ENCODE measurements at regions not wholly inside any gene's neighbourhood (a gene's known extent, or its start where the extent isn't known, plus 50 kb on each side); places are given as distances from the start of the nearest gene placed in this dataset.

DNA sequence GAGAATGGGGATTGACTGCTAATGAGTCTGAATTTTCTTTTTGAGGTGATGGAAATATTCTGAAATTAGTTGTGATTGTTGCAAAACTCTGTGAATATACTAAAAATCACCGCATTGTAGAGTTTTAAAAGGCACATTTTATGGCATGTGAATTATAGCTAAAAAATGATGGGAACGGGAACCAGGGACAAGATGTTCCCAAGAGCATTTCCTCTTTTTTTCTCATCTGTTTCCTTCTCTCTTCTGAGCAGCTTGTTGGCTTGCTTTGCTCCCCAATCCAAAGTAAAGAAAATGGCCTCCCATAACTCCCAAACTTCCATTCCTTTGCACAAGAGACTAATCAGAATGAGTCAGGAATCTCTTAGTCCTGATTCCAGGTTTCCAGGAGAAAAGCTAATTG lies 459.2 kb downstream of the TSHZ3 start:
- no peak for DNase-seq

- DNase-seq = no peak
Measured at GRCh38 chr19:30888937-30889336, 460.3 kb downstream of the TSHZ3 start.

- DNase-seq = no peak
Measured at GRCh38 chr19:30887042-30887441, 462.2 kb downstream of the TSHZ3 start.

GRCh38 chr19:30886222-30886621 lies 463.0 kb downstream of the TSHZ3 start:
- DNase-seq = no peak

DNA sequence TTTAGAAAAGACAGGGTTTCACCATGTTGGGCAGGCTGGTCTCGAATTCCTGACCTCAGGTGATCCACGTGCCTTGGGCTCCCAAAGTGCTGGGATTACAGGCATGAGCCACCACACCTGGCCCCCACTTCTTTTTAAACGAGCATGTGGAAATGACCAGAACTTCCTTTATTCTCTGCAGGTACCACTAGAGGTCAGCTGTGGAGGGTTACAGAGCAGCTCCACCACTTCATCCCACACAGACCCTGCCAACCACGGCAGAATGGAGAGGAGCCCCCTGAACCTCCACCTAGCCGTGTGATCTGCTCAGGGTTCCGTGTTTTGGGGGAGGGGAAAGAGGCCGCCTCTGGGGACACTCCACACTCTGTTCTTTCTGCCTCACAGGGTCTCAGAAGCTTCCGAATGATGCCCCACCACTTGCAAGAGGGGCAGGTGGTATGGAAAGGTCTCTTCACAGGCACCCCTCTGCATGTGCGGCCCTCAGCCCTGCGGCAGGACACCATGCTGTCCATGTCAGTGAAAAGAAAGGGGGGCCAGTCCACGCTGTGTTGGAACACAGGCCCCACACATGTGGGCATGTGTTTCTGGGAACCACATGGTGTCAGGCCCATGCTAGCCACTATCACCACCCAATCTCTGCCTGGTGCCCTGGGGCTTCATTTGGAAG lies 465.0 kb downstream of the TSHZ3 start:
- no peak for DNase-seq

GRCh38 chr19:30883071-30883470 lies 466.2 kb downstream of the TSHZ3 start:
- DNase-seq = no peak

DNA sequence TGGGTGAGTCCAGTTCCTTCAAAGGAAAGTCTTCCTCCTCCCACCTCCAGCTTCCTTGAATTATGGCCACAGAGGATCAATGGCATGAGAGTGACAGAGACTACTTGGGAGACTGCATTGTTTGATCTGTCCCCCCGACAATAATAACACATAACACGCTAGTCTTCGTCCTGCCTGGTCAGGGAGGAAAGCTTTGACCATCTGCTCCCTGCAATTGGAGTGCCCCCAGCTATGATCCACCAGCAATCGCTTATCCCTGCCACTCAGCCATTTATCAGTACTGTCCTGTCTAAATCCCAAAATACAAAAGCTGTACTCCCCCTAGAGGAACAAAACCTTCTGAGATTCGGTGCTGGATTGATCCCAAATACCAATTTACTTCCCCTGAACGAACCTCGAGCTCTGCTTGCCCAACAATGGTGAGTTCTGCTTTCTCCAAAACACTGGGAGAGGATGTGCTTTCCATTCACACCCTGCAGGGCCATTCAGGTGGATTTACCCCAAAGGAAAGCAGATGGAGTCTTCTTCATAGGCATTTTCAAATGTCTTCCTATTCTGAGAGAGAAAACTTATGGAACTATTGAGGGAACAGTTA lies 466.7 kb downstream of the TSHZ3 start:
- DNase-seq = no peak

DNA sequence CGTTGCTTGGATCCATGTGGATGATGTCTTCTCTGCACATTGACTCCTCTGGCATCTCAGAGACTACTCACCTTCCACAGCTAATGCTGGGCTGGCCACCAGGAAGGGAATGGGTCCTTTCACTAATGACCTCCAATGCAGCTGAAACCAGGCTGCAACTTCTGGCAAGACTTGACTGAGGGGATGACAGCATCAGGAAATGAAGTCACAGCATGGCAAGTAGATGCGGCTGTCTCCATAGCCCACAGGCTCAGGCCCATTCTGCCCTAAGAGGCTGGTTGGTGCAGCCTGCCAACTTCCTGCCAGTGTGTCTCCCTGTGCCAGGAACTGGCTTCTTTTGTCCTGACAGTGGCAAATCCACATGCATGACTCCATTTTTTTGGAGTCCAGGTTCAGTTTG lies 467.3 kb downstream of the TSHZ3 start:
- DNase-seq = no peak

DNA sequence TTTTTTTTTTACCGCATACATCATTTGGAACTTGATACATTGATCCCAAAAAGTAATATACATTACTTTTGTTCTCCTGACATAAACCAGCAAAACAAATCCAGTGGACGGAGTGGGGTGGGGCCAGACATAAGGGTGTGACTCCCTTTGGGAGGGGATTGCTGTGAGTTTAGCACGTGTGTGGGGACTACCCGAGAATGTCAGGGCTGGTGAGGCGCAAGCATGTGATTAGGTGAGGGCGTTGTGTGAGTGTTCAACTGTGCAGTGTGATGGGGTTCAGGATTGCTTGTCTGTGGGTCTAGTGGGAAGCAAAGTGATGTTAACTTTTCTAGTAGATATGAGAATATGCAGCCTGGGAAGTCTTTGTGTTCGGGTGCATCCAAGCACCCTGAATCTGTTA lies 468.0 kb downstream of the TSHZ3 start:
- DNase-seq = no peak

DNA sequence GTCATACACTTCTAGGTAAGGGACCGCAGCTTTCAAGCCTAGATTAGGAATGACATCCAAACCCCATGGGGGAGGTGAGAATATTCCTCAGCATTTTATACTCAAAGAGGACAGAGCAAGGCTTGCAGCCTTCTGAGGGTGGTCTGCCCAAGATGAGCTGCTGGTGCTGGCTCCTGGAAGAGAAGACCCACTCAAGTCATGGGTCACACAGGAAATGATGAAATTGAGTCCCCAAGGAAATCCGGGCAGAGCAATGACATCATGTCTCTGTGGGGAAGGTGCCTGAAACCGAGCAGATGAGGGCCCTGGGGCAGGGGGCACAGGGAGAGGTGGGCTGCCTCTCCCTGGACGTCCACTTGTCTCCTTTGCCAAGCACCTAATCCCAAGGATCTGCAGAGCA lies 468.7 kb downstream of the TSHZ3 start:
- no peak for DNase-seq

GRCh38 chr19:30880151-30880550 lies 469.1 kb downstream of the TSHZ3 start:
- no peak for DNase-seq

DNA sequence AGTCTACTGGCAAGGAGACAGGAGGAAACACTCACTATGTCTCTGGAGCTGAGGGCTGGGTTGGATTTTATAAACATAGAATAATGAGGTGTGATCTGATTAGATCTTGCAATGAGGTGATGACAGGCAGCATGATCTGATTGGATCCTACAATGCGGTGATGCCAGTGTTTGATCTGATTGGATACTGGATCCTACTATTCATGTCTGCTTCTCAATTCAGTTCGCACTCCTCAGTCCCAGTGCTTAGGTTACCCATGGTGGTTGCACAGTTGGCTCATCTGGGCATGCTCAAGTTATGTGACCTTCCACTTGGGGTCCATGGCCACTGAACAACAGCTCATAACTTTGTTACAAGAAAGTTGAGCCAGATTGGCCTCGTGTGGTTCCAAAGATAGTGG lies 469.5 kb downstream of the TSHZ3 start:
- no peak for DNase-seq

- no peak for DNase-seq
Measured at GRCh38 chr19:30879225-30879624, 470.0 kb downstream of the TSHZ3 start.

DNA sequence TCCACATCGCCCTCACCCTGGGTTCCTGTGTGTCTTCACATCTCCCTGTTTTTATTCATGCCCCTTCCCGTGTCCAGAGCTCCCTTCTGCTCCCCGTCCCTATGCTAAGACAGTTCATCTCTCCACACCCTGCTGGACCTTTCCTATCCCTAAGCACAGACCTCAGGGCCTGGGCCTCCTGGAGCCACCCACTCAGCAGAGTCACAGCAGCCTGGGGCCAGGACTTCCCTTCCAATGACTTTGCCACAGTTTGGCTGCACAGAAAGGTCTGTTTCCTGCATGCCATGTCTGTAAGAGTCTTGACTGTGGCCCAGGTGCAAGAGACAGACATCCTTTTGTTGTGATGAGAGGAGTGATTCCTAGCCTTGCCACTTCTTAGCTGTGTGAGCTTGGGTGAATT lies 470.7 kb downstream of the TSHZ3 start:
- DNase-seq = no peak

- no peak for DNase-seq
Measured at GRCh38 chr19:30877661-30878113, 471.5 kb downstream of the TSHZ3 start.

DNA sequence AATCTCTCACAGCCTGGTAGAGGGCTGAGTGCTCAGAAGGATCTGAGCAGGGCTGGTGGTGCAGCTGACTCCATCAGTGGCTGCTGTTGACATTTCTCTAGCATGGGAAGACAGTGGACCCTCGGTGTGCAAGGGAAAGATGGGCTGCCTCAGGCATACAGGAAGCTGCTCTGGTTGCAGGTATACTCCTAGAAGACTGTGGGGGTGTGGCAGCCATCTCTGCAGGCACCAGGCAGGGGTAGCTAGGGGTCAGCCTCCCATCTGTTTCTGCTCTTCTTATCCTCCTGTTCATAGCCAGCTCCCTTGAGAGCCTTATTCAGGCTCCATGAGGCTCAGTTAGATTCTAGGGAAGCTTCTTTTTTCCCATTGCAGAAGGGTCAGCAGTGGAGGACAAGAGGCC lies 475.5 kb downstream of the TSHZ3 start:
- DNase-seq = no peak

DNA sequence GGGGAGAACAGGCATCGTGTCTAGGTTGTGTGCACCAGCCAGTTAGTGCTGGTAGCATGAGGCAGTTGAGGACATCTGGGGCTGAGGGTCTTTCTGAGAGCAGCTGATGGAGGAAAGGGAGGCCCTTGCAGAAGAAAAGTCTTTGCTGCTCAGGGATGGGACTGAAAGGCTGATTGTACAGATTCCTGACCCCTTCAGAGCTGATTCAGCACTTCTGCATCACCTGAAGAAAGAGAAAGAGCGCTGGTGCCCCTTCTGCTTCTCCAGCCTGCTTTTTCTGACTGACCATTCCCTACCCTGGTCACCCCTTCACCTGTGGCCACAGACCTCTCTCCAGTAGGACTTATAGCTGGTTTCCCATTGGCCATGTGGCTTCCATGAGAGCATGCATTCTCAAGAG lies 476.2 kb downstream of the TSHZ3 start:
- DNase-seq = no peak

DNA sequence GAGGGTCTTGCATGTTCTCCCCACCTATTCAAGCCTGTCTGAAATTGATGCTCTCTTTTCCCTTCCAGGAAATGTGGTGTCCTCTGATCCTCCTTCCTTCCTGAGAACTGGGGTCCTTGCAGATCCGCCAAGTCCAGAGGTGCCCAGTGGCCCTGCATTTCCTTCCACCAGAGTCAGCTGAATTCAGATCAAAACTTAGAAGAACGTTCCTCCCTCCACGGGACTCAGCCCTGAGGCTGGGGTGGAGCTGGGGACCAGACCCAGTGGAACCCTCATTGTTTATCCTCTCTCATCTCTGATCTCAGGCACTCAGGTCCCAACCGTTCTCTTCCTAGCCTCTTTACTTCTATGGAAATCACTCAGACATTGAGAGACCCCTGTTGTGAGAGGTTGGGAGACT lies 477.3 kb downstream of the TSHZ3 start:
- no peak for DNase-seq

DNA sequence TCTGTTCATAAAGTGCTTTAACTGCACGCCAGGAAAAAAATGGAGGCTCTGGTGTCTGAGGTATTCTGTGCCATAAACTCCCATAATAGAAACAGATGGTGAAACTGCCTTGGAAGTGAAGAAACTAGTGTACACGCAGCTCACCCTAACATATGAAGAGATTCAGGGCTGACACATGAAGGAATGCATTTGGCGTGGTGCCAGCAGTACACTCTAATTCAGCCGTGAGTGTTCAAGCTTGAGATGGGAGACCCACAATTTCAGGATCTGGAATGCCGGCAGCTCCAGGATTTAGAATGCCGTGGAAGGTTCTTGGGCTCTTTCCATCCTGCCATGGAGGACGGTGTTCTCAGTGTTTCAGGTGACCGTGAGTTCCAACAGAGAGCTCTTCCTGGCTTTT lies 478.4 kb downstream of the TSHZ3 start:
- no peak for DNase-seq

DNA sequence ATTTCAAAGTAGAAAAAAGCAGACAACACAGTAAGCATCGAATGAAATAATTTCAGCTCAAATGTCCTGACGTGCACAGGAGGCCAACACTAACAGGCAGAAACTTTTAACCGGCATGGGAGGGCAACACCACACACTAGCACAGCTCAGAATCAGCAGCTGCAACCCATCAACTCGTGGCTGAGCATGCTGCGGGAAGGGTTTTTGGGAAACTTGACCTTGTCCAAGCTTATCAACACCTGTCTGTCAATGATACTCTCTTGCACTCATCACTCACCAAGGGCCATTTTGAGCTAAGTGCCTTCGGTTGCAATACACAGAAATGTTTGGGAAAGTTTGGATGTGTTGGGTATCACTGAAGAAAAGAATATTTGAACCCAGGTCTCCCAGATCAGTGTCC lies 483.7 kb downstream of the TSHZ3 start:
- DNase-seq = no peak

GRCh38 chr19:30864391-30865215 lies 484.6 kb downstream of the TSHZ3 start:
- DNase-seq = peak; percentile 8

- no peak for DNase-seq
Measured at GRCh38 chr19:30862876-30863275, 486.4 kb downstream of the TSHZ3 start.

DNA sequence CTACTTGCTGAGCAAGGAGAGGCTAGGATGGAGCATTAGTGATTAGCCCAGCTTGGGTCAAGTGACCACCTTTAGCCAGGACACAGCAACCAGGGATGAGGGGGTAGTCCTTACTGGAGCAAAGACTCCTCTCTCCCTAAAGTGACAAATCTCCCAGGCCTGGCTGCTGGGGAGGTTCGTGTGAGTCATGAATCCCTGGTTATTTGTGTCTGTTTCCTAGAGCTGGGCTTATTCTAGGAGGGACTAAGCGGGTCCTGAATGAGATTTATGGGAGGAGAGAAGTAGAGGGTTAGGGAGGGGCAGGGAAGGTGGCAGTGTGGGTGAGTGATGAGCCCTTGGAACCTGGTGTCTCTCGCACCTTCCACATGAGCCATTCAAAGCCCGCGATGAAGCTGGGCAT lies 487.3 kb downstream of the TSHZ3 start:
- DNase-seq = no peak

DNA sequence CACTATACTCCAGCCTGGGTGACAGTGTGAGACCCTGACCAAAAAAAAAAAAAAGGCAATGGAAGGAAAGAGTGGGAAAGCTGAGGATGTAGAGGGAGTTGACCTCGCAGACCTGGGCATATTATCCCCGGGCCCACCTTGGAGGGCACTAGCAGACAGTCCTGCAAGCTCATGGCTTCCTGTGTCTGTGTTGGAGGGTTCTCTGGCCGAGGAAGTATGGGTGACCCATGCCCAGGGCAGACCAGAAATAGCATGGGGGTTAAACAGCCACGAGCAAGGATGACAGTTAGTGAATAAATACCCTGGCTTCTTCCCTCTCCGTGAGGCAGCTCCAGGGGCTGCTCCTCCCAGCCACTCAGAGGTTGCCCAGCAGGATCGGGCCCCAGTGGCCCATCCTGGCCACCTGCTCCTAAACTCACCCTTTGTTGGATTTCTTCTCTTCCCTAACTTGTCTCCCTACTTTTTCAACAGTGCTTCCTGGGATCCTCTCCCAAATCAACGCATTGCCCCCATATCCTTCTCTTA lies 485.8 kb downstream of the ZNF536 start:
- DNase-seq = no peak
